ENCODE measurements at regions not wholly inside any gene's neighbourhood (a gene's known extent, or its start where the extent isn't known, plus 50 kb on each side); places are given as distances from the start of the nearest gene placed in this dataset.

- CTCF ChIA-PET (ENCODE audit: partially characterized antibody) = interaction anchor here (0.7 to 3.6 kb wide), 2 partner anchors 9 to 16 kb away, joined by 3 to 26 read pairs; no protein-coding TSS in a partner anchor
- Histone ChIP-seq H4K8ac (ENCODE audit: extremely low read depth, insufficient read depth, low read length) (no peak overlapping the region), H2BK5ac (ENCODE audit: low read depth, low read length) (no peak overlapping the region), H3K79me2 (ENCODE audit: control insufficient read depth in 1 of 2, insufficient read depth in 2 of 2, low read length in 2 of 2) (no peaks in the 10 kb centered on the region), H3K27me3 (replicated peaks in 1 of 4; ENCODE audit: control insufficient read depth in 3 of 4, extremely low read depth in 1 of 4, insufficient read depth in 3 of 4, low read length in 3 of 4) (peaks cover 0 to 3% (median 0%) of the 10 kb centered on the region in 4 experiments; a peak in 1 of 7 replicates), H3K4me2 (ENCODE audit: insufficient read depth in 1 of 2, low read depth in 2 of 2, low read length in 2 of 2) (no peak overlapping the region), H3K18ac (ENCODE audit: extremely low read depth, low read length) (no peak overlapping the region), H2AFZ (ENCODE audit: low read length) (no peak overlapping the region), H4K91ac (replicated peaks; ENCODE audit: insufficient read length, low read length) (no peak overlapping the region), H2BK15ac (ENCODE audit: low read length) (no peak overlapping the region), H3K56ac (replicated peaks; ENCODE audit: insufficient read length, low read depth, low read length) (no peak overlapping the region), H3K36me3 (ENCODE audit: control insufficient read depth in 2 of 4, insufficient read depth in 4 of 4, low read length in 3 of 4) (no peaks in the 10 kb centered on the region; a peak in 1 of 8 replicates), H3K4me1 (replicated peaks in 1 of 4; ENCODE audit: control insufficient read depth in 3 of 4, insufficient read depth in 4 of 4, low read length in 3 of 4) (no peaks in the 10 kb centered on the region), H4K20me1 (replicated peaks in 1 of 2; ENCODE audit: control insufficient read depth in 1 of 2, insufficient read depth in 2 of 2, low read length in 2 of 2) (peaks cover 0 to 9% of the 10 kb centered on the region in 2 experiments), H3K14ac (ENCODE audit: insufficient read length) (no peak overlapping the region), H3K4ac (replicated peaks; ENCODE audit: insufficient read length, low read depth, low read length) (no peak overlapping the region), H3K9me3 (ENCODE audit: insufficient read depth in 2 of 2, low read depth in 1 of 2, low read length in 1 of 2) (peaks cover 0 to 6% of the 10 kb centered on the region in 2 experiments; a peak in 2 of 4 replicates), H2AK5ac (ENCODE audit: low read depth, low read length) (no peak overlapping the region), H2BK20ac (ENCODE audit: low read length) (no peak overlapping the region), H3K79me1 (ENCODE audit: low read depth, low read length) (no peaks in the 10 kb centered on the region), H4K5ac (ENCODE audit: insufficient read length, low read depth, low read length) (no peak overlapping the region), H3K27ac (ENCODE audit: low read depth, low read length) (no peak overlapping the region), H2BK12ac (ENCODE audit: low read depth, low read length) (no peak overlapping the region), H3K23me2 (ENCODE audit: low read depth, low read length) (peaks cover 18% of the 10 kb centered on the region; the same call in 1 of the 2 replicates), H3K9ac (replicated peaks in 1 of 4; ENCODE audit: extremely low read depth in 1 of 4, low read depth in 3 of 4, low read length in 3 of 4) (no peak overlapping the region), H3K4me3 (ENCODE audit: extremely low read depth in 1 of 4, insufficient read depth in 2 of 4, low read depth in 3 of 4, low read length in 4 of 4) (no peak overlapping the region), H3K23ac (ENCODE audit: insufficient read length) (no peak overlapping the region), H2BK120ac (replicated peaks; ENCODE audit: low read depth, low read length) (no peak overlapping the region)
- POLR2A ChIA-PET (ENCODE audit: partially characterized antibody) = no interaction called here
- WGBS, 2 experiments (ENCODE audit: extremely low coverage in 1 of 2, insufficient coverage in 1 of 2, insufficient read length in 1 of 2, insufficient replicate concordance in 2 of 2, low coverage in 1 of 2, low lambda C conversion rate in 2 of 2, missing lambda C conversion rate in 1 of 2) = 84% methylated on average over 27 of the region's 27 CpGs; no CpG with 5 or more reads in 1 of the 2 experiments
- DNase-seq (ENCODE audit: low read depth in 1 of 2, low spot score in 2 of 2) (no peak), FAIRE-seq (no peak)
- TF ChIP-seq RFX5 (IDR thresholded peaks at IDR 0.05; ENCODE audit: borderline replicate concordance, low read depth, low read length) = no peak
- no peak for TF ChIP-seq TAF7 (optimal IDR thresholded peaks at IDR 0.05; ENCODE audit: borderline replicate concordance, low read depth, low read length)
- TF ChIP-seq TEAD4 (IDR thresholded peaks at IDR 0.05; ENCODE audit: low read depth, low read length) = no peak
- TF ChIP-seq MAFK (IDR thresholded peaks at IDR 0.05; ENCODE audit: low read depth, low read length) = no peak
- TF ChIP-seq PHF8 (conservative IDR thresholded peaks at IDR 0.05; ENCODE audit: low read depth, low read length) = no peak
- TF ChIP-seq CTBP2 (IDR thresholded peaks at IDR 0.05; ENCODE audit: borderline replicate concordance, insufficient read depth, insufficient read length, low read length) = no peak
- no peak for TF ChIP-seq SIN3A (conservative IDR thresholded peaks at IDR 0.05 in 1 of 2, IDR thresholded peaks at IDR 0.05 in 1 of 2; ENCODE audit: low read depth in 1 of 2, low read length in 2 of 2)
- TF ChIP-seq ZNF274 (IDR thresholded peaks at IDR 0.05; ENCODE audit: borderline replicate concordance, extremely low read depth, low read length) = no peak
- TF ChIP-seq RAD21 (IDR thresholded peaks at IDR 0.05 in 1 of 2, conservative IDR thresholded peaks at IDR 0.05 in 1 of 2; ENCODE audit: low read depth in 2 of 2, low read length in 2 of 2) = no peak
- no peak for TF ChIP-seq KDM1A (IDR thresholded peaks at IDR 0.05; ENCODE audit: borderline replicate concordance, low read length)
- no peak for TF ChIP-seq E2F6 (IDR thresholded peaks at IDR 0.05)
- TF ChIP-seq CEBPB (IDR thresholded peaks at IDR 0.05; ENCODE audit: low read depth, low read length) = no peak
- TF ChIP-seq CHD1 (IDR thresholded peaks at IDR 0.05; ENCODE audit: low read depth, low read length) = no peak
Measured at GRCh38 chr7:157483515-157483914, 146.7 kb downstream of the DNAJB6 start.
